CD8-positive, alpha-beta memory T cell (primary cell): ENCODE measurements at regions not wholly inside any gene's neighbourhood (a gene's known extent, or its start where the extent isn't known, plus 50 kb on each side); places are given as distances from the start of the nearest gene placed in this dataset.
"Not testable (repeated sequence)": the region's sequence is repeated elsewhere in the genome, so short reads cannot be mapped to it uniquely, and the experiment has no call there.

Experiments
- CTCF ChIA-PET: fragments of 350-600 bp; sonication (Branson Sonifier 250); formaldehyde crosslinking; loops from one replicate; lab custom pipeline; 2021; ENCODE audit warnings: antibody characterized with exemption; lab: Charles Lee
- POLR2A ChIA-PET: fragments of 350-600 bp; sonication (Branson Sonifier 250); formaldehyde crosslinking; loops from one replicate; lab custom pipeline; 2021; ENCODE audit warnings: antibody characterized with exemption; lab: Charles Lee
- DNase-seq, 5 donors: peaks; one replicate each; pipeline versions ENCODE4 v3.0.0 to v3.0.0-alpha.2; 2020 to 2022; ENCODE audit warnings: mixed read lengths in 1 of 5
- H3K27ac ChIP-seq: one replicate; pipeline ENCODE4 v1.7.0; 2013; ENCODE audit warnings: low read depth, mild to moderate bottlenecking, low read length, moderate library complexity
- H3K27me3 ChIP-seq: 2 replicates; pipeline ENCODE4 v1.7.0; 2013; ENCODE audit warnings: low read length, mild to moderate bottlenecking; ENCODE audit not compliant: insufficient read depth, poor library complexity, severe bottlenecking
- H3K36me3 ChIP-seq: 2 replicates; pipeline ENCODE4 v1.7.0; 2013; ENCODE audit warnings: mild to moderate bottlenecking, low read length, moderate library complexity; ENCODE audit not compliant: insufficient read depth
- H3K4me1 ChIP-seq: 2 replicates; pipeline ENCODE4 v1.7.0; 2013; ENCODE audit warnings: mild to moderate bottlenecking, low read length, moderate library complexity; ENCODE audit not compliant: insufficient read depth
- H3K4me3 ChIP-seq: 2 replicates; pipeline ENCODE4 v1.7.0; 2013; ENCODE audit warnings: mild to moderate bottlenecking, low read length
- H3K9me3 ChIP-seq: 2 replicates; pipeline ENCODE4 v1.7.0; 2013; ENCODE audit warnings: mild to moderate bottlenecking, low read length
- H3K27ac Mint-ChIP-seq, 8 donors: one replicate each; pipeline ENCODE4 v1.8.0; 2020 to 2021; ENCODE audit warnings: mixed read lengths in 8 of 8, mild to moderate bottlenecking in 6 of 8, inconsistent platforms in 3 of 8, moderate library complexity in 3 of 8
- H3K27me3 Mint-ChIP-seq, 2 donors: one replicate each; pipeline ENCODE4 v1.8.0; 2020 to 2021; ENCODE audit warnings: mixed read lengths in 2 of 2, mild to moderate bottlenecking in 1 of 2, moderate library complexity in 1 of 2
- H3K36me3 Mint-ChIP-seq, 3 donors: one replicate each; pipeline ENCODE4 v1.8.0; 2020 to 2021; ENCODE audit warnings: mixed read lengths in 3 of 3, inconsistent platforms in 1 of 3, mild to moderate bottlenecking in 1 of 3
- H3K4me1 Mint-ChIP-seq, 3 donors: one replicate each; pipeline ENCODE4 v1.8.0; 2020 to 2021; ENCODE audit warnings: mixed read lengths in 3 of 3, inconsistent platforms in 1 of 3, mild to moderate bottlenecking in 1 of 3
- H3K4me3 Mint-ChIP-seq, 7 donors: one replicate each; pipeline ENCODE4 v1.8.0; 2020 to 2021; ENCODE audit warnings: mixed read lengths in 7 of 7, mild to moderate bottlenecking in 6 of 7, moderate library complexity in 4 of 7, inconsistent platforms in 2 of 7
- H3K9me3 Mint-ChIP-seq, 5 donors: one replicate each; pipeline ENCODE4 v1.8.0; 2020 to 2022; ENCODE audit warnings: mixed read lengths in 5 of 5, mild to moderate bottlenecking in 3 of 5, moderate library complexity in 2 of 5, inconsistent platforms in 1 of 5

GRCh38 chr2:22156661-22157060, 1032.9 kb downstream of the TDRD15 start:
- H3K9me3 Mint-ChIP-seq = peaks cover 12 to 21% (median 18%) of the 10 kb centered on the region in 5 donors
- H3K9me3 ChIP-seq, H3K36me3 Mint-ChIP-seq, POLR2A ChIA-PET, H3K4me1 ChIP-seq, DNase-seq, H3K27ac ChIP-seq, H3K4me3 ChIP-seq, H3K36me3 ChIP-seq, CTCF ChIA-PET, H3K27me3 ChIP-seq, H3K27me3 Mint-ChIP-seq, H3K27ac Mint-ChIP-seq, H3K4me1 Mint-ChIP-seq, H3K4me3 Mint-ChIP-seq: not testable (repeated sequence)

- H3K4me1 Mint-ChIP-seq = no peaks in the 10 kb centered on the region
- no peaks in the 10 kb centered on the region for H3K36me3 ChIP-seq
Observed at GRCh38 chr2:22167256-22167655, 1043.5 kb downstream of the TDRD15 start.

GRCh38 chr2:22175003-22175402, 1051.2 kb downstream of the TDRD15 start:
- ChIA-PET CTCF (no interaction called here), POLR2A (no interaction called here)
- Histone ChIP-seq H3K4me3 (no peak overlapping the region), H3K36me3 (no peaks in the 10 kb centered on the region), H3K9me3 (no peaks in the 10 kb centered on the region), H3K4me1 (no peaks in the 10 kb centered on the region), H3K27ac (no peak overlapping the region), H3K27me3 (no peaks in the 10 kb centered on the region)
- Mint-ChIP-seq H3K27ac (no peak overlapping the region), H3K9me3 (peaks cover 2 to 25% (median 12%) of the 10 kb centered on the region in 5 donors), H3K4me1 (no peaks in the 10 kb centered on the region), H3K4me3 (no peak overlapping the region), H3K36me3 (no peaks in the 10 kb centered on the region), H3K27me3 (no peaks in the 10 kb centered on the region)
- DNase-seq = no peak

More at GRCh38 chr2:22167256-22167655, 1043.5 kb downstream of the TDRD15 start:
- Histone ChIP-seq H3K4me1 (no peaks in the 10 kb centered on the region), H3K27ac (no peak overlapping the region), H3K4me3 (no peak overlapping the region), H3K9me3 (no peaks in the 10 kb centered on the region), H3K27me3 (no peaks in the 10 kb centered on the region)
- no peak for DNase-seq
- POLR2A ChIA-PET = no interaction called here
- H3K36me3 Mint-ChIP-seq = no peaks in the 10 kb centered on the region
- peaks cover 18 to 33% (median 26%) of the 10 kb centered on the region in 5 donors for H3K9me3 Mint-ChIP-seq
- no peak overlapping the region for H3K4me3 Mint-ChIP-seq
- H3K27ac Mint-ChIP-seq = no peak overlapping the region
- CTCF ChIA-PET = no interaction called here
- no peaks in the 10 kb centered on the region for H3K27me3 Mint-ChIP-seq

DNA sequence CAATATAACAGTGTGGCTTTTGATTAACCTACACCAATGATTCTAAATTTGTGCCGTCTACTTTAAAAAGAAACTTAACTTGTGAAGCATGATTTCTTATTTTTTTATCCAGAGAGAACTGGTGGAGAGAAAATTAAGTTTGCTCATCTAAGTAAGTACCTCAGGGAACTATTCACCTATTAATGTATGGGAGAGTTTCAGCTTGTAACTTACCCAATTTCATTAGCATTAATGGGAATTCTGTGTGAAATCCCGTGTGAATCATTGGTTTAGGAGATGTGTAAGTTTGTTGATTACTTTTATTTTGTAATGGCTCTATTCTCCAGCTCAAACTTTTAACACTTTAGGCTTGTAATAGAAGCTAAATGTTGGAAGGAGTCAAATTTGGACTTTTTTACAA, 1061.5 kb downstream of the TDRD15 start:
- Mint-ChIP-seq H3K4me1 (no peaks in the 10 kb centered on the region), H3K36me3 (no peaks in the 10 kb centered on the region), H3K27me3 (peaks cover 0 to 1% of the 10 kb centered on the region in 2 donors), H3K27ac (no peak overlapping the region), H3K4me3 (no peak overlapping the region), H3K9me3 (peaks cover 3 to 30% (median 10%) of the 10 kb centered on the region in 5 donors)
- Histone ChIP-seq H3K9me3 (no peaks in the 10 kb centered on the region), H3K27me3 (no peaks in the 10 kb centered on the region), H3K4me3 (no peak overlapping the region), H3K36me3 (no peaks in the 10 kb centered on the region), H3K4me1 (no peaks in the 10 kb centered on the region), H3K27ac (no peak overlapping the region)
- ChIA-PET CTCF (no interaction called here), POLR2A (no interaction called here)
- no peak for DNase-seq

GRCh38 chr2:22186261-22186828, 1062.6 kb downstream of the TDRD15 start:
- H3K36me3 Mint-ChIP-seq, H3K4me3 Mint-ChIP-seq, H3K36me3 ChIP-seq, H3K27me3 ChIP-seq, H3K27ac Mint-ChIP-seq, H3K4me3 ChIP-seq, H3K4me1 Mint-ChIP-seq, H3K9me3 ChIP-seq, H3K27ac ChIP-seq, CTCF ChIA-PET, H3K27me3 Mint-ChIP-seq, POLR2A ChIA-PET, DNase-seq, H3K4me1 ChIP-seq: not testable (repeated sequence)
- H3K9me3 Mint-ChIP-seq = peaks cover 3 to 33% (median 10%) of the 10 kb centered on the region in 5 donors

- Histone ChIP-seq H3K27ac (no peak overlapping the region), H3K9me3 (no peaks in the 10 kb centered on the region), H3K4me1 (no peaks in the 10 kb centered on the region), H3K36me3 (no peaks in the 10 kb centered on the region), H3K4me3 (no peak overlapping the region), H3K27me3 (no peaks in the 10 kb centered on the region)
- no peak for DNase-seq
- peaks cover 0 to 1% of the 10 kb centered on the region in 2 donors for H3K27me3 Mint-ChIP-seq
- no peak overlapping the region for H3K27ac Mint-ChIP-seq
- ChIA-PET POLR2A (no interaction called here), CTCF (no interaction called here)
- peaks cover 4 to 27% (median 10%) of the 10 kb centered on the region in 5 donors for H3K9me3 Mint-ChIP-seq
- H3K36me3 Mint-ChIP-seq = no peaks in the 10 kb centered on the region
- no peaks in the 10 kb centered on the region for H3K4me1 Mint-ChIP-seq
- no peak overlapping the region for H3K4me3 Mint-ChIP-seq
Observed at GRCh38 chr2:22189893-22190480, 1066.2 kb downstream of the TDRD15 start.

DNA sequence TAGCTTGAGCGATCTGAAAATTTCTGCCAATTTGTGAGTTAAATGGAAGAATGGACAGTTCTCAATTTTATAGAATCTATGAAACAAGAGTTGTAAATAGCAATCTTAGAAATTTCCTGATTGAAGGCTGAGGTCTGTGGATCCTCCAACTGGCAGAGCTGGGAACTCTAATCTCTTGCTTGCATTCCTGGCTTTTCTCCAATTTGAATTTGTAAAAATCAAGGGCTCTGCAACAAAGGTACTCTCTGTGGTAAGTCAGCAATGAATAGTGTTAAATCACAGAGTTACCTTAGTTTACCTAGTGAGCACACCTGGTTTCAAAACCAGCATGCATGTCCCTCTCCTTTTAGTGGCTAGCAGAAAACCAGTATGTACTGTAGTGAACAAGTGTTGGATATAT, 1070.5 kb downstream of the TDRD15 start:
- POLR2A ChIA-PET = no interaction called here
- no peak overlapping the region for H3K4me3 Mint-ChIP-seq
- no peak overlapping the region for H3K27ac ChIP-seq
- no peak for DNase-seq
- H3K4me1 Mint-ChIP-seq = no peaks in the 10 kb centered on the region
- H3K9me3 Mint-ChIP-seq = peaks cover 4 to 13% (median 8%) of the 10 kb centered on the region in 5 donors
- H3K4me1 ChIP-seq = no peaks in the 10 kb centered on the region
- H3K4me3 ChIP-seq = no peak overlapping the region
- H3K36me3 ChIP-seq = no peaks in the 10 kb centered on the region
- H3K36me3 Mint-ChIP-seq = no peaks in the 10 kb centered on the region
- CTCF ChIA-PET = no interaction called here
- H3K27me3 ChIP-seq = no peaks in the 10 kb centered on the region
- H3K27me3 Mint-ChIP-seq = no peaks in the 10 kb centered on the region
- H3K9me3 ChIP-seq = no peaks in the 10 kb centered on the region
- no peak overlapping the region for H3K27ac Mint-ChIP-seq

DNA sequence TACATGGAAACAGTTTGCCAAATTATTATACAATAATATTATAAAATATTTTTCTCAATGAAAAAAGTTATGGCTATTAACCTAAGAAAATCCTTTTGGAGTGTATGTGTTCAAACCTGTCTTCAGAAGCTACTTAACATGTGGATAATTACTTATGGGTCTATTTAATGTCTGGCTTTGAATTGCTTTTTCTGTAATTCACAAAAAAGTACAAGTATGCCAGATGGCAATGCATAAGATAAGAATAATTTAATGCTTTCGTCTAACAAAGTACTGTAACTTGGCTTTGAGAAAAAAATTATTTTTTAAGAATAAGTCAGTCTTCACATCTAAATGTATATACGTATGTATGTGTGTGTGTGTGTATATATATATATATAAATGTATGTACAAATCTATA, 1073.0 kb downstream of the TDRD15 start:
- POLR2A ChIA-PET = no interaction called here

More for the DNA sequence above, 1073.0 kb downstream of the TDRD15 start:
- H3K36me3 Mint-ChIP-seq = no peaks in the 10 kb centered on the region
- no peaks in the 10 kb centered on the region for H3K9me3 ChIP-seq
- CTCF ChIA-PET = no interaction called here
- no peak overlapping the region for H3K4me3 Mint-ChIP-seq
- H3K4me1 ChIP-seq = no peaks in the 10 kb centered on the region
- no peak overlapping the region for H3K27ac ChIP-seq
- H3K27me3 Mint-ChIP-seq = no peaks in the 10 kb centered on the region
- no peak for DNase-seq
- H3K36me3 ChIP-seq = no peaks in the 10 kb centered on the region
- no peaks in the 10 kb centered on the region for H3K4me1 Mint-ChIP-seq
- peaks cover 4 to 13% (median 7%) of the 10 kb centered on the region in 5 donors for H3K9me3 Mint-ChIP-seq
- no peaks in the 10 kb centered on the region for H3K27me3 ChIP-seq
- no peak overlapping the region for H3K4me3 ChIP-seq
- H3K27ac Mint-ChIP-seq = no peak overlapping the region
